ENCODE measurements at regions not wholly inside any gene's neighbourhood (a gene's known extent, or its start where the extent isn't known, plus 50 kb on each side); places are given as distances from the start of the nearest gene placed in this dataset.

GRCh38 chr2:12070581-12070980 is 324.1 kb downstream of the LPIN1 start:
- no peaks in the 10 kb centered on the region for H3K4me1 ChIP-seq (ENCODE audit: control insufficient read depth, insufficient read depth, low read length)
- H3K27ac ChIP-seq (ENCODE audit: low read length), result no peak overlapping the region
- H3K9me3 ChIP-seq (ENCODE audit: control insufficient read depth in 2 of 2, low read length in 2 of 2), result no peaks in the 10 kb centered on the region
- H3K9ac ChIP-seq (ENCODE audit: low read length in 2 of 2), result no peak overlapping the region
- no peaks in the 10 kb centered on the region for H3K36me3 ChIP-seq (ENCODE audit: control insufficient read depth in 2 of 2, insufficient read depth in 2 of 2, low read length in 2 of 2)
- H3K4me3 ChIP-seq (ENCODE audit: low read length in 2 of 2), result no peak overlapping the region
- H3K27me3 ChIP-seq (ENCODE audit: control insufficient read depth in 1 of 2, insufficient read depth in 2 of 2, low read length in 2 of 2), result no peaks in the 10 kb centered on the region

DNA sequence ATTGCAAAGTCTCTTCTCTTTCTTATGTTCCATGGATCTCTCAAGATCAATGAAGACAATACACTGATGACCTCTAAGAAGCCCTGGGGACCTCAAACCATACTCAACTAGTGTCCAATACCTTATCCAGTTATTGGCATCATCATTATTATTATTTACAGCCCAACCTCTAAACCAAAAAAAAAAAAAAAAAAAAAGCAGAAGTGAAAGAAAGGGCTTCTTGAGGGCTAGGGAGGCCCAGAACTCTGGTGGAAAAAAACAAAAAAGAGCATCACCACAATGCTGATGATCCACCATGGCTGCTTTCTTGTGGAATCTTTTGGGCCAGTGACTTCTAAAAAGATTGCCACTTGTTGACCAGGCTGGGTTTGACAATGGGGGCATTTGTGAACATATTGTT is 324.9 kb downstream of the LPIN1 start:
- H3K36me3 ChIP-seq (ENCODE audit: control insufficient read depth in 2 of 2, insufficient read depth in 2 of 2, low read length in 2 of 2), result no peaks in the 10 kb centered on the region
- no peak overlapping the region for H3K4me3 ChIP-seq (ENCODE audit: low read length in 2 of 2)
- H3K9me3 ChIP-seq (ENCODE audit: control insufficient read depth in 2 of 2, low read length in 2 of 2), result no peaks in the 10 kb centered on the region
- no peaks in the 10 kb centered on the region for H3K27me3 ChIP-seq (ENCODE audit: control insufficient read depth in 1 of 2, insufficient read depth in 2 of 2, low read length in 2 of 2)
- H3K27ac ChIP-seq (ENCODE audit: low read length), result no peak overlapping the region
- H3K9ac ChIP-seq (ENCODE audit: low read length in 2 of 2), result no peak overlapping the region
- H3K4me1 ChIP-seq (ENCODE audit: control insufficient read depth, insufficient read depth, low read length), result no peaks in the 10 kb centered on the region

- no peaks in the 10 kb centered on the region for H3K9me3 ChIP-seq (ENCODE audit: control insufficient read depth in 2 of 2, low read length in 2 of 2)
- no peaks in the 10 kb centered on the region for H3K4me1 ChIP-seq (ENCODE audit: control insufficient read depth, insufficient read depth, low read length)
- no peaks in the 10 kb centered on the region for H3K27me3 ChIP-seq (ENCODE audit: control insufficient read depth in 1 of 2, insufficient read depth in 2 of 2, low read length in 2 of 2)
- no peak overlapping the region for H3K27ac ChIP-seq (ENCODE audit: low read length)
- no peak overlapping the region for H3K9ac ChIP-seq (ENCODE audit: low read length in 2 of 2)
- no peaks in the 10 kb centered on the region for H3K36me3 ChIP-seq (ENCODE audit: control insufficient read depth in 2 of 2, insufficient read depth in 2 of 2, low read length in 2 of 2)
- no peak overlapping the region for H3K4me3 ChIP-seq (ENCODE audit: low read length in 2 of 2)
Observed at GRCh38 chr2:12073217-12073852, 326.9 kb downstream of the LPIN1 start.

- Histone ChIP-seq H3K27ac (ENCODE audit: low read length) (no peak overlapping the region), H3K27me3 (ENCODE audit: control insufficient read depth in 1 of 2, insufficient read depth in 2 of 2, low read length in 2 of 2) (no peaks in the 10 kb centered on the region), H3K4me1 (ENCODE audit: control insufficient read depth, insufficient read depth, low read length) (no peaks in the 10 kb centered on the region), H3K36me3 (ENCODE audit: control insufficient read depth in 2 of 2, insufficient read depth in 2 of 2, low read length in 2 of 2) (no peaks in the 10 kb centered on the region), H3K9me3 (ENCODE audit: control insufficient read depth in 2 of 2, low read length in 2 of 2) (no peaks in the 10 kb centered on the region), H3K4me3 (ENCODE audit: low read length in 2 of 2) (no peak overlapping the region), H3K9ac (ENCODE audit: low read length in 2 of 2) (no peak overlapping the region)
Observed at GRCh38 chr2:12074126-12074844, 327.9 kb downstream of the LPIN1 start.

GRCh38 chr2:12074845-12075217 is 328.4 kb downstream of the LPIN1 start:
- Histone ChIP-seq H3K9ac (ENCODE audit: low read length in 2 of 2) (no peak overlapping the region), H3K4me1 (ENCODE audit: control insufficient read depth, insufficient read depth, low read length) (no peaks in the 10 kb centered on the region), H3K27me3 (ENCODE audit: control insufficient read depth in 1 of 2, insufficient read depth in 2 of 2, low read length in 2 of 2) (no peaks in the 10 kb centered on the region), H3K4me3 (ENCODE audit: low read length in 2 of 2) (no peak overlapping the region), H3K9me3 (ENCODE audit: control insufficient read depth in 2 of 2, low read length in 2 of 2) (no peaks in the 10 kb centered on the region), H3K36me3 (ENCODE audit: control insufficient read depth in 2 of 2, insufficient read depth in 2 of 2, low read length in 2 of 2) (no peaks in the 10 kb centered on the region), H3K27ac (ENCODE audit: low read length) (no peak overlapping the region)

- Histone ChIP-seq H3K4me3 (ENCODE audit: low read length in 2 of 2) (no peak overlapping the region), H3K27me3 (ENCODE audit: control insufficient read depth in 1 of 2, insufficient read depth in 2 of 2, low read length in 2 of 2) (no peaks in the 10 kb centered on the region), H3K9ac (ENCODE audit: low read length in 2 of 2) (no peak overlapping the region), H3K4me1 (ENCODE audit: control insufficient read depth, insufficient read depth, low read length) (no peaks in the 10 kb centered on the region), H3K36me3 (ENCODE audit: control insufficient read depth in 2 of 2, insufficient read depth in 2 of 2, low read length in 2 of 2) (no peaks in the 10 kb centered on the region), H3K27ac (ENCODE audit: low read length) (no peak overlapping the region), H3K9me3 (ENCODE audit: control insufficient read depth in 2 of 2, low read length in 2 of 2) (no peaks in the 10 kb centered on the region)
Observed at GRCh38 chr2:12075603-12076002, 329.2 kb downstream of the LPIN1 start.

- Histone ChIP-seq H3K9ac (ENCODE audit: low read length in 2 of 2) (no peak overlapping the region), H3K27ac (ENCODE audit: low read length) (no peak overlapping the region), H3K9me3 (ENCODE audit: control insufficient read depth in 2 of 2, low read length in 2 of 2) (no peaks in the 10 kb centered on the region), H3K36me3 (ENCODE audit: control insufficient read depth in 2 of 2, insufficient read depth in 2 of 2, low read length in 2 of 2) (no peaks in the 10 kb centered on the region), H3K4me1 (ENCODE audit: control insufficient read depth, insufficient read depth, low read length) (no peaks in the 10 kb centered on the region), H3K4me3 (ENCODE audit: low read length in 2 of 2) (no peak overlapping the region), H3K27me3 (ENCODE audit: control insufficient read depth in 1 of 2, insufficient read depth in 2 of 2, low read length in 2 of 2) (no peaks in the 10 kb centered on the region)
Observed at GRCh38 chr2:12076810-12077209, 330.4 kb downstream of the LPIN1 start.

DNA sequence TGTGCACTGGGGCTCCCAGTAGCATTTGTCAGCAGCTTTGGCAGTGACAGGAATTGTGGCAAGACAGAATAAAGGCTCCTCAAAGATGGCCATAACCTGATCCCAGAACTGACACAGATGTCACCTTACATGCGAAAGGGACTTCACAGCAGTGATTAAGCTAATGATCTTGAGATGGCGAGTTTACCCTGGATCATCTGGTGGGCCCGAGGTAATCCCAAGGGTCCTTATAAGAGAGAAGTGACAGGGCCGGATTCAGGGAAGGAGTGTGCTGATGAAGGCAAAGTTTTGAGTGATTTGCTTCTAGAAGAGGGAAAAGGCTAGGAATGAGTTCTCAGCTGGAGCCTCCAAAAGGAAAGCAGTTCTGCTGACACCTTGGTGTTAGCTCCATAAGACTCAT is 333.9 kb downstream of the LPIN1 start:
- Histone ChIP-seq H3K9me3 (ENCODE audit: control insufficient read depth in 2 of 2, low read length in 2 of 2) (no peaks in the 10 kb centered on the region), H3K27me3 (ENCODE audit: control insufficient read depth in 1 of 2, insufficient read depth in 2 of 2, low read length in 2 of 2) (no peaks in the 10 kb centered on the region), H3K9ac (ENCODE audit: low read length in 2 of 2) (no peak overlapping the region), H3K4me3 (ENCODE audit: low read length in 2 of 2) (no peak overlapping the region), H3K36me3 (ENCODE audit: control insufficient read depth in 2 of 2, insufficient read depth in 2 of 2, low read length in 2 of 2) (no peaks in the 10 kb centered on the region), H3K4me1 (ENCODE audit: control insufficient read depth, insufficient read depth, low read length) (no peaks in the 10 kb centered on the region), H3K27ac (ENCODE audit: low read length) (no peak overlapping the region)

GRCh38 chr2:12081481-12082210 is 335.2 kb downstream of the LPIN1 start:
- H3K27ac ChIP-seq (ENCODE audit: low read length), result no peak overlapping the region
- H3K9ac ChIP-seq (ENCODE audit: low read length in 2 of 2), result no peak overlapping the region
- H3K27me3 ChIP-seq (ENCODE audit: control insufficient read depth in 1 of 2, insufficient read depth in 2 of 2, low read length in 2 of 2), result no peaks in the 10 kb centered on the region
- no peaks in the 10 kb centered on the region for H3K9me3 ChIP-seq (ENCODE audit: control insufficient read depth in 2 of 2, low read length in 2 of 2)
- no peaks in the 10 kb centered on the region for H3K36me3 ChIP-seq (ENCODE audit: control insufficient read depth in 2 of 2, insufficient read depth in 2 of 2, low read length in 2 of 2)
- no peak overlapping the region for H3K4me3 ChIP-seq (ENCODE audit: low read length in 2 of 2)
- no peaks in the 10 kb centered on the region for H3K4me1 ChIP-seq (ENCODE audit: control insufficient read depth, insufficient read depth, low read length)

- Histone ChIP-seq H3K27ac (ENCODE audit: low read length) (no peak overlapping the region), H3K36me3 (ENCODE audit: control insufficient read depth in 2 of 2, insufficient read depth in 2 of 2, low read length in 2 of 2) (no peaks in the 10 kb centered on the region), H3K9ac (ENCODE audit: low read length in 2 of 2) (no peak overlapping the region)
Observed at GRCh38 chr2:12083081-12083581, 336.7 kb downstream of the LPIN1 start.

More at GRCh38 chr2:12083081-12083581, 336.7 kb downstream of the LPIN1 start:
- no peaks in the 10 kb centered on the region for H3K27me3 ChIP-seq (ENCODE audit: control insufficient read depth in 1 of 2, insufficient read depth in 2 of 2, low read length in 2 of 2)
- H3K4me3 ChIP-seq (ENCODE audit: low read length in 2 of 2), result no peak overlapping the region
- H3K4me1 ChIP-seq (ENCODE audit: control insufficient read depth, insufficient read depth, low read length), result no peaks in the 10 kb centered on the region
- no peaks in the 10 kb centered on the region for H3K9me3 ChIP-seq (ENCODE audit: control insufficient read depth in 2 of 2, low read length in 2 of 2)

Data from stomach smooth muscle (tissue), 2 donors.